Rectal smooth muscle tissue (tissue), 1 donor: ENCODE measurements at regions not wholly inside any gene's neighbourhood (a gene's known extent, or its start where the extent isn't known, plus 50 kb on each side); places are given as distances from the start of the nearest gene placed in this dataset.

Source experiments
- H3K27ac ChIP-seq: one replicate; pipeline ENCODE4 v1.7.0; 2013; ENCODE audit warnings: low read depth, low read length, inconsistent platforms
- H3K27me3 ChIP-seq: one replicate; pipeline ENCODE4 v1.7.0; 2013; ENCODE audit warnings: low read length; ENCODE audit not compliant: control insufficient read depth, insufficient read depth
- H3K36me3 ChIP-seq: one replicate; pipeline ENCODE4 v1.7.0; 2013; ENCODE audit warnings: low read length; ENCODE audit not compliant: control insufficient read depth, insufficient read depth
- H3K4me1 ChIP-seq: one replicate; pipeline ENCODE4 v1.7.0; 2013; ENCODE audit warnings: low read length; ENCODE audit not compliant: control insufficient read depth, insufficient read depth
- H3K4me3 ChIP-seq: one replicate; pipeline ENCODE4 v1.7.0; 2013; ENCODE audit warnings: low read length
- H3K9ac ChIP-seq: one replicate; pipeline ENCODE4 v1.7.0; 2013; ENCODE audit warnings: low read length

- Histone ChIP-seq H3K27me3 (no peaks in the 10 kb centered on the region), H3K4me3 (no peak overlapping the region), H3K9ac (no peak overlapping the region), H3K27ac (no peak overlapping the region), H3K4me1 (no peaks in the 10 kb centered on the region), H3K36me3 (no peaks in the 10 kb centered on the region)
These were observed 1503.8 kb upstream of the PABPC4L start for GRCh38 chr4:135705343-135705742.

- no peak overlapping the region for H3K27ac ChIP-seq
- H3K4me3 ChIP-seq, result no peak overlapping the region
These were observed 1492.5 kb upstream of the PABPC4L start for GRCh38 chr4:135694066-135694465.

GRCh38 chr4:135684001-135684400 is 1482.4 kb upstream of the PABPC4L start:
- H3K36me3 ChIP-seq, result no peaks in the 10 kb centered on the region
- H3K27ac ChIP-seq, result no peak overlapping the region
- no peaks in the 10 kb centered on the region for H3K27me3 ChIP-seq
- no peak overlapping the region for H3K9ac ChIP-seq
- no peak overlapping the region for H3K4me3 ChIP-seq
- H3K4me1 ChIP-seq, result no peaks in the 10 kb centered on the region

More at GRCh38 chr4:135694066-135694465, 1492.5 kb upstream of the PABPC4L start:
- Histone ChIP-seq H3K27me3 (no peaks in the 10 kb centered on the region), H3K36me3 (no peaks in the 10 kb centered on the region), H3K9ac (no peak overlapping the region), H3K4me1 (no peaks in the 10 kb centered on the region)

- H3K36me3 ChIP-seq, result no peaks in the 10 kb centered on the region
- H3K9ac ChIP-seq, result no peak overlapping the region
- no peaks in the 10 kb centered on the region for H3K4me1 ChIP-seq
- no peaks in the 10 kb centered on the region for H3K27me3 ChIP-seq
- no peak overlapping the region for H3K4me3 ChIP-seq
- no peak overlapping the region for H3K27ac ChIP-seq
These were observed 1470.6 kb upstream of the PABPC4L start for GRCh38 chr4:135672202-135672601.

GRCh38 chr4:135670548-135670947 is 1469.0 kb upstream of the PABPC4L start:
- Histone ChIP-seq H3K36me3 (no peaks in the 10 kb centered on the region), H3K27me3 (no peaks in the 10 kb centered on the region), H3K9ac (no peak overlapping the region), H3K27ac (no peak overlapping the region), H3K4me1 (no peaks in the 10 kb centered on the region), H3K4me3 (no peak overlapping the region)
